HG02884 (cell line): ENCODE measurements at regions not wholly inside any gene's neighbourhood (a gene's known extent, or its start where the extent isn't known, plus 50 kb on each side); places are given as distances from the start of the nearest gene placed in this dataset.
A peak's percentile ranks its signal among the peaks of the same experiment; 100 is the strongest.

Experiments used
- ATAC-seq: cut with Tn5 transposase; IDR thresholded peaks from one replicate; pipeline ENCODE4 v1.9.1; 2021; ENCODE audit warnings: mild to moderate bottlenecking, moderate library complexity; ENCODE audit not compliant: unreplicated experiment

DNA sequence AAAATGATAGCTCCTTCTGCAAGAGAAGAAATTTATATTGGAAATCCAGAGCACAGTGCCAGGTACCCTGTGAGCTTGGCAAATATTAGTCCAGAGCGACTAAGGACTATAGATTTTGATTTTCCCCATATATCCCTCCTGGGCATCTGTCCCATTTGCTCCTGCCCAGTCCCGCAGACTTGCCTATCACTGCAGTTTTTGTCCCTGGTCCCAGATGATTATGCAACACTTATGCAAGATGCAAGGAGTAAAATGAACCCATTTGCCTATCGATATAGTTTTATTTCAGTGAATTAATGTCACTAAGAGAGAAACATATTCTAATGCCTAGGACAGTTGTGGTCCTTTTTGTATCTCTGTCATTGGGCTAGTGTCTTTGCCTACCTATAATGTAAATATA lies 215.9 kb upstream of the BMP4 start:
- ATAC-seq: no peak

DNA sequence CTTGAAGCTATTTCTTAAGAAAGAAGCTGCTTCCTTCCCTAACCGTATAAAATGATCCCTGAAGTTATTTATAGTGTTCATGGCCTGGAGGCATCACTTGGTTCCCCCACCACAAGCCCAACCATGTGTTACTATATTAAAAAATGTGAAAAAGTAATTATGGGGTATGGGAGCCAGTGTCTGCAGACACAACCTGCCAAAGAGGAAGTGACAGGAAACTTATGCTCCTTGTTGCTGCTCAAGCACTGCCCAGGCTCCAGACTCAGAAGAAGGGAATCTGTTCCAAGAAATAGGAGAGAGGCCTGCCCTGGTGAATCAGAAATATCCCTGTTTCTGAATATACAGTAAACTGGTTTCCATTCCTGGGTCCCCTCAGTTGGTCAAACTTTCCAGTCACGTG lies 217.2 kb upstream of the BMP4 start:
- no peak for ATAC-seq

DNA sequence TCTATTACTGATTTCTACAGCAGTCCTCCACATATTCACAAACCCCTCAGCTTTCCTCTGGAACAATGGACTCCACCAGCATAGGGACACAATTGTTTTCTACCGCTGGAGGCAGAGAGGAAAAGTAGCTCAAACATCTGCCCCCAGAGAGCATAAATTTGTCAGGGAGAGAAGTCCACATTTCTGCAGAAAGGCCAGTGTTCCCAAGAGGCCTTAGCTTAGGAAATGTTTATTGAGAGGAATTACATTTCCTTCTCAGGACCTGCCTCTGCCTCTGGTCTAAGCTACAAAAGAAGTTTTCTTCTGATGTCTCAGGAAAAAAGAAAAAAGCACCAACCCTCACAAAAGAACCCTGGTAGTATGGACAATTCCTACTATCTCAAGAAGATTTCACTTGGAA lies 217.8 kb upstream of the BMP4 start:
- ATAC-seq: no peak

DNA sequence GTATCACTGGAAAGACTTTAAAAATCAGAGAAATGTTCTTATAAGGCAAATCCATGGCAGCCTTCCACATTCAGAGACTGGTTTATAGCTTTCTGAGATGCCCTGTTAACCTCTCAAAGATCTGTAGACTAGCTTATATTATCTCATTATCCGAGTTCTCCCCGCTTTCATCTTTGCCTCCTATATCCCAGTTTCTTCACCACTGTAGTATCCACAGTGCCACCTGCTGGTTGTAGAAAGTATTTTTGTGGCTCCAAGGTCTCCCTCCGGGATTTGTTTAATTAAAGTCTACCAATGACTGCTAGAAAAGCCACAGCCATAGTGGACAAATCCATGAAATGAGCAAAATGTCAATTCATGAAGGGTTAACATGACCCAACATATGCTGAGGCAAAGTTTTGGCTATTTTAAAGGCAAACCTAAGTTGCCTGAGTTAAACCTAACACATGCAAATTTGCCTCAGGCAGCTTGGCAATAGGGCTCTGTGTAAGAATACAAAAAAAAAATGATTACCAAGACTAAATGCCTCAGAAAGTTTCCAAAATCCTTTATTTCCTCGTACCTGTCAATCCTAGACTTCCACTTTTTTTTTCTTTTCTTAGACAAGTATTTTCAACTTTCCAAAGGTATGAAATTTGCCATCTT lies 218.8 kb upstream of the BMP4 start:
- peak; percentile 59 for ATAC-seq

DNA sequence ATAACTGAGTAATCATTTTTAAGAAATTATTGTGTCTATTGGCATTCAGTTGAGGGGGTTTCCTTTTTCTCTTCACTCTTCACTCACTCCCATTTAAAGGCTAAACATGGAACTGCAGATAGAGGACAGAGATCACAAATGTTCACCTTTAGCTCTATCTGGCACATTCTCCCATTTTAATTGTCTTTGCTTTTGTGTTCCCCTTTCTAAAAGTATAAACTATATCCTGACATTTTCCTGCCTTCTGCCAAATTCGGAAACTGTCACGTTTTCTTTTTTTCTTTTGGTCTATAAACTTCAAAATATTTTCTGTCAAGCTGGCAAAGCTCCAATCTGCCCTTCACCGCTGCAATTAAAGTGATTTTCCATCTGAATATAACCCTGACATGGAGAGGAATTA lies 219.8 kb upstream of the CDKN3 start:
- ATAC-seq: no peak

DNA sequence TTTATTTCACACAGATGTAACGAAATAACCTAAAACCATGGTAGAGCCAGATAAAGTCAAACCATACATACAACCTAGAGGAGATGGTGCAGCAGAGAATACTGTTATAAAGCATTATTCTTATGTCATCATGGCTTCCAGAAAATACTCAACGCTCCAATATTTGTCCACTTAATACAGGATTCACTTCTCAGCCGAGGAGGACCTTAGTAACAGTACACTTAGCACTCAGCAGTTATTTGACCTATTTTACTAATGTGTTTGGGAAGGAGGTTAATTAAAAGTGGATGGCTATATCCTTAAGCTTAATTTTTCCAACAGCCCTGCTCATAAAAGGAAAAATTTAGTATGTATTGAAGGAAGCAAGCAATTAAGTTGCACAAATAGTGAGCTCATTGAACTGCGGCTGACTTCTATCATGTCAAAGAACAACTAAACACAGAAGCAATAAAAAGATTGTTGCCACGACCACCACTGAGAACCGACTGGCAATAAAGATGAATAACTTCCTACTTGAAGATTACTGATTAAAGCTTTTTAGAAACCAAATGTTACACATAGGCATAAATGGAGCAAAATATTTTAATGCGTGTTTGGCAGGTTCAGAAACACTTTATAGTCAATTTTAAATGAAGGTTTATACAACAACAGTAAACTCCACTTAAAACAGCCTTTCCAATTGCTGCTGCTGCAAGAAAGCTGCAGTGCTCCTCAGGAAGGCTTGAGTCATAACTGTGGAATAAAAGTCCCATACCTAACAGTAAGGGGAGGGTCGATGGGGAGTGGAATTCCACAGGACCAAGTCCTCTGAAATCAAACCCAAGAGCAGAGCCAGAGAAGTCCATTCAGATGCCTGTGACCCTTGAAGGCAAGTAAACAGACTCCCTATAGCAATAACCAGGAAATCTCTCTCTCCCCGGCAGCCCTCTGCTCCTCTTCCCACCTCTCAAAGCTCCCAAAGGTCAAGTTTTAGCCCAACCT lies 218.9 kb upstream of the CDKN3 start:
- no peak for ATAC-seq

DNA sequence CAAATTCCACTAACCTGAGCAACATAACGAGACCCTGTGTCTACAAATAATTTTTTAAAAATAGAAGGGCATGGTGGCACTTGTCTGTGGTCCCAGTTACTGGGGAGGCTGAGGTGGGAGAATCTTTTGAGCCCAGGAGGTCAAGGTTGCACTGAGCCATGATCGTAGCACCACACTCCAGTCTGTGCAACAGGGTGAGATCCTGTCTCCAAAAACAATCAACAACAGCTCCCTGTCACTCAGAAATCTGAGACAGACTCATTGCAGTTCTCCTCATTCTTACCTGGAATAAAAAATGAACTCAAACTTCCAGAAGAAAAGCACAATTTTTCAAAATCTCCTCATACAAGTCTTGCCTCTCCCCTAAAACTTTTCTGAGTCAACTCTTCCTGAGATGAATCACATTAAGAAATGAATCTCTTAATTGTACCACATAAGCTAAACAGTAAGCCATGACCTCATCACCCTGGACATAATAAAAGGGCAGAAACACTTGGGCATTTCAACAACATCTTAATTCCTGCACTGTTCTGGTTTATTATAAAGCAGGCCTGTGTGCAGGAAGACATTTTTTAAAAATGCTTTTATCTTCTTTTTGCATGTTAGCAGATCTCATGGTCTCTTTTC lies 214.3 kb upstream of the CDKN3 start:
- no peak for ATAC-seq

DNA sequence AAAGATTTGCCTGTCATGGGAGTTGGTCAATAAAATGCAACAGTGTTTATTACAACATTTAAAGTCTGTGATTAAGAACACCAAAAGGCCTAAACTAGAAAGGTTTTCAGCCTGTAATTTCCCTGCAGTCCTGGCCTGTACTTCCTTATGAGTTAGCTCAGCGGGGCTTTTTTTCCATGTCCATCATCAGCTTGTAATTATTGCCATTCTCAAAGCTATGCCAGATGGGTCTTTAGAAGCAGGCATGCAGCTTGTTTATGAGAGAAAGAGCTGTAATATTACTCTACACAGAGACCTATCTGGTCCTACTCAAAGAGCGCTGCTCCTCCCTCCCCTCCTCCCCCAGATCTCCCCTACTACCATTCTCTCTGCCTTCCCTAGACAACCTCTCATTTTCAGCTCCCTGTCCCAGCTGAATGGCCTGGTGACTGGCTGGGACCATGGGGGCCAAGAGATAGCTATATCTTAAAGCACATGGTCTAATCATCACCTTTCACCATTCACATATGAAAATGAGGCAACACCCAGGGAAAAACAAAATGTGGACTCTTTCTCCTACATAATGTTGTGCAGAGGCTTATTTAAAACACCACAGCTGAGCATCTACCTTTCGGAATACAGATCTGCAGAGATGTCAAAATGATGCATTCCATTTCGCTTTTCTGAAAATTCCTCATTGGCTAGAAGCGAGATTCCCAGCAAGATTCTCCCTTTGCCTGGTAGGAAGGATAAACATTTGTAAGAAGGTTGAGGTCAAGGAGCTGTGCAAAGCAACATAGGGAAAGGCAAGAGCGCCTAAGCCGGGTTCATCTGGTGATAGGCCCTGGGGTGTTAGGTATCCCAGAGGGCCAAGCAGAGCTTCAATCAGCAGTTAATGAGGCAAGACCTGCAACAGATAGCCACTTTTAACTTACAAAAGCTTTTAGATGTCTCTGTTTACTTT lies 209.7 kb upstream of the CDKN3 start:
- ATAC-seq: no peak

DNA sequence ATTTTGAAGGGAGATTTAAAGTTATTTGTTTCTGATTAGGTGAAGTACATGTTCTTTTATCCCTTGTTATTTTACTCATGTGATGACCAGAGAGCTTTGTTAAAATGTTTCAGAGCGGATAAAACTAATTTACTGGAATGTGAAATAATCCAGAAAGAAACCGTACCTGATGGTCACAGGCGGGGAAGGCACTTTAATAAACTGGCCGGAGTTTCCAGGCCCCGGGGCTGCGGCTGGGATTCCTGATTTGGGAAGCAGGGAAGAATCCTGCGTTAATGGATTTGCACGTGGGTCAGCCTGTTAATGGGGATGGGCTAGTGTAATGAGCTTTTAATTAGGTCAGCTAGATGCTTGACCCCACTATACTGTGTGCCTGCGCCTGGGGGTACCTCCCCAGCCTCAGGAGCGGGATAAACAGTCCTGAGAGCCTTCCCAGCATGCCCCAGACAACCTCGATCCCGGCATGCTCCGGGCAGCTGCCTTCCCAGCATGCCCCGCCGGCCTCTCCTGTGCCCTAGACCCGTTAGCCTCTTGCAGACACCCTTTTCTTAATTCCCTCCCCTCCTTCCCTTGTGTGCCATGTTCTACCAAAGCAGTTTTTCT lies 208.6 kb upstream of the CDKN3 start:
- ATAC-seq: no peak

DNA sequence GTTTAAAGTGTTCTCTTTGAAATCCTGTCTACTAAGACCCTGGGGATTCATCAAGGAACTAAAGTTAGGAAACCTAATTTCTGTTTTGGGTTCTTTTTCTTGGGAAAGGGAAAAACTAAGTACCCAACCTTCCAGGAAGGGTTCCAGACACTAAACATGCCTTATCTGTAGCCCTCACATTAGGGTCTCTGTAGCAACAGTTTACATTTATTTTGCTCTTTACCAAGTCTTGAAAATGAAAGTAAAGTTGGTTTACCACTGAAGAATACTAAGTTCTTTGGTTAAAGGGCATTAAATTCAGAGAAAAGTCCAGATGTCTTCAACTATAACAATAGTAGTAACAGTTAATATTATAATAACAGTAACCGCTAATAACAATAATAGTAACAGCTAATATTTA lies 207.5 kb upstream of the CDKN3 start:
- ATAC-seq: no peak

DNA sequence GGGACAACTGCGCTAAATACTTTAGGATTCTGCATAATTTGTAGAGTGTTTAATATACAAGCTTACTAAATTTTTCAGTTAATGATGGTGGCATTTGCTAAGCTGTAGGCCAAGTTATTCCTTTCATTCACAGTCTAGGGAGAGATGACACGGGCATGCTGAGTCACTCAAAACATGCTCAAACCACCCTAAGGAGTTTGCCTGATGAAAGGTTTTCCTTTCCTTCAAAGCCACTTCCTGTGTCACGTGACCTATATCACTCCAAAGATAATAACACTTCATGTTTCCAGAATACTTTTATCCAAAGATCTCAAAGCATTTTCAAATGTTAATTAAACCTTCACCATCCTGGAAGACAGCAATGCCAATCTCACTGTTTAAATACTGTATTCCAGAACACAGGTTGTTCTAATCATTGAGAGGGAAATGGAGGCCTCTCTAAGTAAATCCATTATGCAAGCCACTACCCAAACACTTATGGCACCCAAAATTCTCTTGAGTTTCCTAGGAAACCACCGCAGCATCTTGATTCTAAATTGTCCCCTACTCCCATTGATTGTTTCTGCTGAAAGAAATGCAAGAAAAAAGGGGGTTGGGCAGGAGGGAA lies 207.0 kb upstream of the CDKN3 start:
- ATAC-seq: no peak

DNA sequence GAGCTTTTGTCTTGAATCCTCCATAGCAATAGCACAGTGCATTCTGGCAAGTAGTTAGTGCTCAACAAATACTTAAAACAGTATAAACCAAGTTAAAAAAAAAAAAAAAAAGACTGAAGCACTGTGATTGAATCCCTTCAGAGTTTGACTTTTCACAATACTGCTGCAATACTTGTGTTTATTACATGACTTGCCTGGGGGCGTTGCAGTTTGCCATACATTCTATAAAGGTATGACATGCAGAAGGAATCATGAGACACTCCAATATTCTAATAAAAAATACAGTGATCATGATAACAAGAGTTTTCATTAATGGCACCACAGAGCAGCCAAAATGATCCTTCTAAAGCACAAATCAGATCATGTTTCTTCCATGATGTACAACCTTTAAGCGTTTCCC lies 205.0 kb upstream of the CDKN3 start:
- ATAC-seq: no peak

DNA sequence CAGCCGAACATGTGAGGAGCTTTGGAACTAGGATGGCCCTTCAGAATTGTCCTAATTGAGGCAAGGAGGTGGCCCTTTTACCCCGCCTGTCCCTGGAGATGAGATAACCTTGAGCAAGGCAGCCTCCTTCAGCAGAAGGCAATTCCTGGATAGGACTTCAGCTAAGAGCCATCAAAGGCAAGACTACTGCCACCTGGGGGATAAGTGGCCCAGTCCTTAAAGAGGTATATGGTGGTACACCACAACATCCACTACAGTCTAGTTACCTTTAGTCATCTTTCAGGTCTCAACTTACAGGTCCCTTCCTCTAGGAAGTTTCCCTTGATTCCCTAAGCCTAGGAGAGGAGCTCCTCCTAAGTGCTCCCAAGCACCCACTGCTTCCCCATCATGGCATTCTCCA lies 204.2 kb upstream of the CDKN3 start:
- no peak for ATAC-seq

DNA sequence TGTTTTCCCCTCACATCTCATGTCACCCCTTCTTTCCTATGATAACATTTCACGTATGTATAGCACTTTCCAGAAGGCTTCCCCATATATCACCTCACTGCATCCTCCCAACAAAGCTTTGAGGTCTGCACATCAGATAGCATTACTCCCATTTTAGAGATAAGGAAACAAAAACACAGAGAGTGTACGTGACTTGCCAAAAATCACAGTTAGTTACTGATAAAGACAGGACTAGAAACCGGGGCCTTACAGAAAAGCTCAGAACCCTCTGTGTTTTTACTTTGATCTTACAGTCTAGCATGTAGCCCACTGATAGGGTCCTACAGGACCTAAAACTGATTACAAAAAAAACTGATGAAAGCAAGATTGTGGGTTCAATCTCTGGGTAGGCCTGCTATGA lies 202.9 kb upstream of the CDKN3 start:
- ATAC-seq: no peak

DNA sequence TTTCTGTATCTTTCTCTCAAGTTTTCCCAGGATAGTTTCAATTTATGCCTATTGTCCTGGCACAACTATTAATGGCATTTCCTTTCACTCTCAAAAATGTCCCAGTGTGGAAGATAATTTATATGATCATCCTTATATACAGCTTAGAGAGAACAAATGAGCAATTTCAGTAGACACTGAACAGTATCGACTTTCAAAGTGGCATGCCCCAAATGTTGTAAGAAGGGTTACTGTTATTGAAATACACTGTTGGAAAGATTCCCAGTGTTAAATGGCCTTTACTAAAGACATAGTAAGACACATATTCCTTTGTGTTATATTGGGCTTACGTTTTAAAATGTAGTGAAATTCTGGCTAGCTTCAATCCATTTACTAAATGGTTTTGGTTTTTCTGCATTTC lies 202.3 kb upstream of the CDKN3 start:
- no peak for ATAC-seq

DNA sequence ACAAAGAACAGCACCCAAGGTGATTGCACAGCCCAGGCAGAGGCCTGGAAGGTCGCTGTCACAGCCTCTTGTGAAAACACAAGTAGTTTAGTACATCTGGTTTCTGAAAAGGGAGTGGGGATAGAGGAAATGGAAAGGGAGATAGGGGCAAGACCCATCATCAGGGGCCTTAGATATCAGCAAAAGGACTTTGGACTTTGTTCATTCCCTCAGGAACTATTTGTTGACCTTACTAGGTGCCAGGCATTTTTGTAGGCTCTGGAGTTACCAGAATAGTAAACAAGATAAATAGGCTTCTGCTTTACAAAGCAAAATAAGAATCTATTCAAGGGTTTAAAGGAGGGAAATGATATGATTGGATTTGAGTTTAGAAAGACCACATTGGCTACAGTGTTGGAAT lies 199.4 kb upstream of the CDKN3 start:
- ATAC-seq: no peak

DNA sequence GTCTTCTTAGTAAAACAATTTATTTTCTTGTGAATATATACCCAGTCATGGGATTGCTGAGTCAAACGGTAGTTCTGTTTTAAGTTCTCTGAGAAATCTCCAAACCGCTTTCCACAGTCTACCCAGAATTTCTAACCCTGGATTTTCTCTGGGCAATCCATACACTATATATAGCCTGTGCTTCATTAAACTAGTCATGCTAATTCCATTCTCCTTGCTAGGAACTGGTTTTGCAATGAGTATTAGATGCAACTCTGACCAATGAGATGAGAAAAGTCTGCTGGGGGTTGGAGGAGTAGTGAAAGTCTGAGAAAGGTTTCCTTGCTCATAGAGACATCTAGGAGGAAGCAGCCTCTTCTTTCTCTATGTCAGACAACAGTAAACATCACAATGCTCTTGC lies 196.1 kb upstream of the CDKN3 start:
- no peak for ATAC-seq

DNA sequence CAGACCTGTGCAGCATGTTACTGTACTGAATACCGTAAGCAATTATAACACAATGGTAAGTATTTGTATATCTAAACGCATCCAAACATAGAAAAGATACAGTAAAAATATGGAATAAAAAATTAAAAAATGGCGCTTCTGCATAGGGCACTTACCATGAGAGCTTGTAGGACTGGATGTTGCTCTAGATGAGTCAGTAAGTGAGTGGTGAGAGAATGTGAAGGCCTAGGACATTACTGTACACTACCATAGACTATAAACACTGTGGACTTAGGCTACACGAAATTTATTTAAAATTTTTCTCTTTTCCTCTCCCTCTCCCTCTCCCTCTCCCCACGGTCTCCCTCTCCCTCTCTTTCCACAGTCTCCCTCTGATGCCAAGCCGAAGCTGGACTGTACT lies 194.5 kb upstream of the CDKN3 start:
- ATAC-seq: no peak

DNA sequence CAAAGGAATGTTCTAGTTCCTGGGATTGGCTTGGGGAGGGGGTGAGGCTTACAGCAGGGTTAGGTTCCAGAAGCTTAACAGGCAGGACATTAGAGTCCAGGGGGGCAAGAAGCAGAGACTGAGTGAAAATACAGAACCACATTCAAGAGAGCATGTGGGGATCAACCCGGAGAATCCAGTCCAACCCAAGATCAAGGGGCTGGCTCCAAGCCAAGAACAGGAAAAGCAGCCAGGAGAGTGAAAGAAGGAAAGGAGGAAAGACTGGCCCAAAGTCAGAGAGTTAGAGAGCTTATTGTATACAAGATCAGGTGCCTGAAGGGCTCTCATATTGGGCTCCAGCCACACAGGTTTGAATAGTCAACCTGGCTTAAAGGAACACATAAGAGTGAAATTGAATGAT lies 190.3 kb upstream of the CDKN3 start:
- ATAC-seq: no peak

DNA sequence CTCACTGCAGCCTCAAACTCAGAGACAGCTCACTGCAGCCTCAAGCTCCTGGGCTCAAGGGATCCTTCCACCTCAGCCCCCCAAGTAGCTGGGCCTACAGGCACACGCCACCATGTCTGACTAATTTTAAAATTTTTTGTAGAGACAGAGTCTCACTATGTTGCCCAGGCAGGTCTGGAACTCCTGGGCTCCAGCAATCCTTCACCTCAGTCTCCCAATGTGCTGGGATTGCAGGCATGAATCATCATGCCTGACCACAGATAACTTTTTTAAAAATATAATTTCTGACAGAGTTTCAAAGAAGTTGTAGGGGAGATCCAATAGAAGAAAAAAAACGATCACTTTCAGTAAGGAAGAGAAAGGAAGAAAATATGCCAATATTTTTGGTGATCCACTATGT lies 189.7 kb upstream of the CDKN3 start:
- ATAC-seq: no peak
